GM10266 (cell line): ENCODE measurements at regions not wholly inside any gene's neighbourhood (a gene's known extent, or its start where the extent isn't known, plus 50 kb on each side); places are given as distances from the start of the nearest gene placed in this dataset.

Source experiments
- DNase-seq: peaks from one replicate; pipeline ENCODE4 v3.0.0; 2012; ENCODE audit errors: extremely low spot score
- TF ChIP-seq, protein P1 (sequence below): IDR thresholded peaks from 2 replicates; pipeline ENCODE4 v1.5.1; 2012; ENCODE audit warnings: mild to moderate bottlenecking, low read depth; ENCODE audit not compliant: control insufficient read depth, insufficient read depth; ENCODE audit errors: missing control alignments

DNA sequence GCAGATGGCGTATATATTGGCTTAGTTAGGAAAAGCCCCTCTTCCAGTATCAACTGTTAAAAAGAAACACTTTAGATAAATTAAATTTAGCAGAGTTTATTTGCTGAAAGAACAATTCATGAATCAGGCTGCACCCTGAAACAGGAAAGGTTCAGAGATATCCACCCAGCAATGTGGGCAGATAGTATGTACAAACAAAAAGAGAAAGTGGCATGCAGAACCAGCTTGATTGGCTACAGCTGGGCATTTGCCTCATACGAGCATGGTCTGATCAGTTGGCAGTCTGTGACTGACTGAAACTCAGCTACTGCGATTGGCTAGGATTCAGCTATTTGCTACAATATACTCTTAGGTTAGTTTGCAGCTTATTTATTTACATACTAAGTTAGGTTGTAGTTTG lies 98.2 kb downstream of the ZC3H11B start:
- DNase-seq = no peak
- TF ChIP-seq, protein P1, sequence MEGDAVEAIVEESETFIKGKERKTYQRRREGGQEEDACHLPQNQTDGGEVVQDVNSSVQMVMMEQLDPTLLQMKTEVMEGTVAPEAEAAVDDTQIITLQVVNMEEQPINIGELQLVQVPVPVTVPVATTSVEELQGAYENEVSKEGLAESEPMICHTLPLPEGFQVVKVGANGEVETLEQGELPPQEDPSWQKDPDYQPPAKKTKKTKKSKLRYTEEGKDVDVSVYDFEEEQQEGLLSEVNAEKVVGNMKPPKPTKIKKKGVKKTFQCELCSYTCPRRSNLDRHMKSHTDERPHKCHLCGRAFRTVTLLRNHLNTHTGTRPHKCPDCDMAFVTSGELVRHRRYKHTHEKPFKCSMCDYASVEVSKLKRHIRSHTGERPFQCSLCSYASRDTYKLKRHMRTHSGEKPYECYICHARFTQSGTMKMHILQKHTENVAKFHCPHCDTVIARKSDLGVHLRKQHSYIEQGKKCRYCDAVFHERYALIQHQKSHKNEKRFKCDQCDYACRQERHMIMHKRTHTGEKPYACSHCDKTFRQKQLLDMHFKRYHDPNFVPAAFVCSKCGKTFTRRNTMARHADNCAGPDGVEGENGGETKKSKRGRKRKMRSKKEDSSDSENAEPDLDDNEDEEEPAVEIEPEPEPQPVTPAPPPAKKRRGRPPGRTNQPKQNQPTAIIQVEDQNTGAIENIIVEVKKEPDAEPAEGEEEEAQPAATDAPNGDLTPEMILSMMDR = no peak

DNA sequence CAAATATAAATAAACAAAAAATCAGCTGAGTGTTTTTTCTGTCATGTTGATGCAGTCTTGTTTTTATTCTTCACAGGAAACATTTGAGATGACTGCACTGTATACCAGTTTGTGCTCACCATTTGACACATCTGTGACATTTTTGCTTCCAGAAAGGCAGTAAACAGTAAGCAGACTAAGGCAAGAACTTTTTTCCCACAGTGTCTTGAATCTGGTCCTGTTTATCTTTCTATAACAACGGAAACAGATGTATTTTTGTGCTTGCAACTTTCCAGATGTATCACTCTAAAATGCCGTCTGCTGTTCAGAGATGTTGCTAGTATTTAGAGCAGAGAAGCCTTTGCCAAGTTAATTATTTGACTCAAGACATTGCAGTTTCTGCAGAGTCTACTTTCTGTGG lies 105.5 kb downstream of the ZC3H11B start:
- DNase-seq = no peak
- TF ChIP-seq, protein P1 = no peak

DNA sequence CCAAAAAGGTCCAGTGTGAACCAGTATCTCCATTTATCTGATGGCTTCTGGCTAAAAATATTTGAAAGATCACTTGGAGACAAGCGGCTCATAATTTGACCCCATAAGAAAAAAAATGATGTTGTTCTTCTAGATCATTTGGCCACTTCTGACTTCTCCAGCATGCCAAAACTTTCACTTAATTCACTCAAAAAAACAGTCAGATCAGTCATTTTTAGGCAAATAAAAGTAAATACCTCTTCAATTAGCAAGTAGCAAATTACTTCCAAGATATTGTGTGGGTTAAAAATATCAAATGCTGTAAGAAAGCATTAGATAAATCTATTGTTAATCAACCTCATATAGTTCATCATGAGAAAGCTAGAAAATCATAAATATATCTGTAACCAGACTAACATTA lies 106.0 kb downstream of the ZC3H11B start:
- TF ChIP-seq, protein P1 = no peak
- DNase-seq = no peak

DNA sequence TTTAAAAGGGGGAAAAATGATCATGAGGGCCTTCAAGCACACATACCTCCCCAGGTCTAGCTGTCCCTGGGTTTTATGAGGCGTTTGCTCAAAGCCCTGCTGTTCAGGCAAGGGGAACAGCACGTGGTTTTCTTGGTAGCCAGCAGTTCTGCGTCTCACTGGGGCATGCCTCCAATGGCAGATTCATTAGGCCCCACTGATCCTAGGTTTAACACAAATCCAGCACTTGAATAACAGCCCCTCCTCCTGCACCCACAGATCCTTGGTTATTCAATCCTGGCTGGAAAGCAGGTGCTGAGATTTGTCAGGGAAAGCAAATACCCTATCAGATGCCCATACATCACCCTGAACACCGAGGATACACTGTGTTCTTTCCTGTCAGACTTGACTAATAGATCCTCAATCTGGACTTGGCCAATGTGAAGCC lies 106.4 kb downstream of the ZC3H11B start:
- no peak for DNase-seq
- TF ChIP-seq, protein P1 = no peak

DNA sequence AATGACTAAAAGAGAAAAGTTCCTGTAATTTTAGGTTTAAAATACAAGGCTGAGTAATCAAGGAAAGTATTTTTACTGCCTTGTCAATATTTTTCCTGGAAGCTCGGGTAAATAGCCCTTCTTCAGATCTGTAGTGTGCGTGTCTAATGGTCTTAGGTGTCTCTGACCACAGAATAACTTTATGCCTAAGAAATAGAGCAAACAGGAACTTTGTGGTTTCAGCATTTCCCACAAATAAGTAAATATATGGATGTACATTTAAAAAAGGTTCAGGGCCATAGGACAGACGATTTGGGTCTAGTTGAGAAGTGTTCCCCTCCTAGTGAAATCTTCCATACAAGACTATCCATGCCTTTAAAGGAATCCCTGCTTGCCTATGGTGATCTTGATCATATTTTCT lies 107.0 kb downstream of the ZC3H11B start:
- TF ChIP-seq, protein P1 = no peak
- no peak for DNase-seq

DNA sequence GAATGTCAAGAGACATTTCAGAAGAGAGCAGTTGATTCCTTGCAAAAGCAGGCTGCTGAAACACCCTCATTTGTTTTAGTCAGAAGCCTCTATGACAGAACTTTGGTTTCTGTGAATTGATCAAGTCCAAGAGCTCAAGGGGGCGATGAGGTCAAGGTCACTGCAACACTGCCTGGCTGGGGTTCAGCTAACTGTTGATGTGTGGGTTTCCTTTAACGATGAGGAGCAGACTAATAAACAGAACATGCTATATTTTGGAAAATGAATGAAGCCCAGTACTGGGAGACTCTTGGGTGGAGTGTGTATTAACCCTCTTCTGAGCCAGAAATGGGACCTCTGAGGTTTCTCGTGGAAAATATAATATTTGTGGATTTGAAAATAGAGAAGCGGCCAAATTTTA lies 109.3 kb downstream of the ZC3H11B start:
- TF ChIP-seq, protein P1 = no peak
- no peak for DNase-seq

DNA sequence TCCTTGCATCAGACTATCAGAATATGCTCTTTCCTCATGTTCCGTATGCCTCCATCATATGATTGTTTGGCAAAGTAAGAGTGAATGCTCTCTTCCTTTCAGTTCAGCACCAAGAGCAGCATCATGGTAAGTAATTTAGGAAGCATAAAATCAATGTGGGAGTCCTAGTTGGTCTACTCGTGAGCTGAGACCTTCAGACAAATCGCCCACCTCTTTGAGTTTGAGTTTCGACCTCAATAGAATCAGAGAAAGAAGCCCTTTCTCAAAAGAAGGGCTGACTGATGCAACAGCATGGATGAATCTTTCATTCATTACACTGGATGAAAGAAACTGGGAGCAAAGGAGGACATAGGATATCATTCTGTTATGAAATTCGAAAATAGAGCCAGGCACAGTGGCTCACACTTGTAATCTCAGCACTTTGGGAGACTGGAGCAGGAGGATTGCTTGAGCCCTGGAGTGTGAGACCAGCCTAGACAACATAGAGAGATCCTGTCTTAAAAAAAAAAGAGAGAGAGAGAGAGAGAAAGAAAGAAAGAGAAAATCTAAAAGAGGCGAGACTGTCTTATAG lies 112.5 kb downstream of the ZC3H11B start:
- TF ChIP-seq, protein P1 = no peak
- DNase-seq = no peak
